Hepatocyte (in vitro differentiated cells): ENCODE measurements at regions not wholly inside any gene's neighbourhood (a gene's known extent, or its start where the extent isn't known, plus 50 kb on each side); places are given as distances from the start of the nearest gene placed in this dataset.

Experiments
- CTCF ChIP-seq: fragments of 200-600 bp; sonication (generic); IDR thresholded peaks from 2 replicates; pipeline ENCODE4 v1.5.1; 2016; ENCODE audit warnings: antibody characterized with exemption, mild to moderate bottlenecking; ENCODE audit not compliant: poor library complexity
- EZH2 ChIP-seq: fragments of 200-600 bp; sonication (generic); IDR thresholded peaks from 2 replicates; pipeline ENCODE4 v1.6.1; 2016; ENCODE audit warnings: antibody characterized with exemption, mild to moderate bottlenecking, borderline replicate concordance

- no peak for TF ChIP-seq EZH2
- TF ChIP-seq CTCF, result no peak
These were observed 283.7 kb downstream of the GPAT3 start for GRCh38 chr4:83819582-83819981.
